COLO668 (cell line): ENCODE measurements at regions not wholly inside any gene's neighbourhood (a gene's known extent, or its start where the extent isn't known, plus 50 kb on each side); places are given as distances from the start of the nearest gene placed in this dataset.

Experiments
- DNase-seq: peaks from one replicate; lab custom pipeline; 2025; ENCODE audit not compliant: unreplicated experiment; lab: John Stamatoyannopoulos, UW

GRCh38 chr2:52961403-52961802 lies 806.2 kb upstream of the CHAC2 start:
- no peak for DNase-seq

DNA sequence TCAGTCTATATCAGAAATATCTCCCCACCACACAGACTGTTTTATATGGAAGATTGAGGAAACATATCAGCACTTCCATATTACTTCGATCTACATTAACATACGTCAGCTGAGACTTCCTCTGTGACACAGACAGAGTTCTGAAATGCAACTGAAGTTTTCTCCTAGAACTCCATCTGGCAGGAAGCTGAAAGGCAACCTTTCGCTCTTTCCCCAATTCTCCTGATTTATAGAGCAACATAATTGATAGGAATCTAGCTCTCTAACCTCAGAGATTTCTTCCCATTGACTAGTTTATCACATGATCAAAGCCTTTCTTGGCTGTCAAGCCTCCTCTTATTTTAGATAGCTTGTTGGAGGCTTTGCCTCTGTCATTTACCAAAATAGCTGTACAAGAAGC lies 806.7 kb upstream of the CHAC2 start:
- DNase-seq = no peak

DNA sequence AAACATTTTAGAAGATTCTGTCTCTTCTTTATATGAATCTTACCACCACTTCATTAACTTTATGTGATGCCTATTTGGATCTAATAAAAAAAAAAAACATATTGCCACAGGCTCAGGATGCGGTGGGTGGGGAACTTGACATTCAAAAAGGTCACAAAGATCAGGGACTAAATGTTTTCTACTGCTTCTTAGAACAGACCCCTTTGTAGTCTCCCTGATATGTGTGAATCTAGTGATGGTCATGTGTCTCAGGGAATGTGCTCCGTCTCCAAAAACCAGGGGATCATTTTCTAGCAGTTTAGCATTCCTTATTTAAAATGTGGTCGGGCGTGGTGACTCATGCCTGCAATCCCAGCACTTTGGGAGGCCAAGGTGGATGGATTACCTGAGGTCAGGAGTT lies 807.8 kb upstream of the CHAC2 start:
- no peak for DNase-seq

DNA sequence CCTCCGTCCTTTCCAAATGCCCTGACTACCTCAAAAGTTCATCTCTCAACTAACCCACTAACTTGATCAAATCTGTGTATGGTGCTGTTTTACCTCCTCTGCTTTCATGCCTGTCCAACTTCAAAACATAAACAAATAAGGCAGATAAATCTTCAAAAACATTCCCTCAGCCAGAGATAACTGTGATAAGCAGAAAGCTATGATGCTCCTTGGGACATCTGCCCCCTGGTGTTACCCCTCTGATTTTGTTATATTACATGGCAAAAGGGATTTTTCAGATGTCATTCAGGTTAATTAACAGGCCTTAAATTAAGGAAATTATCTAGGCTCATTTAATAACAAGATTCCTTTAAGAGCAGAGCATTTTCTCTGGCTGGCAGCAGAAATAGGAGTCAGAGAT lies 810.8 kb upstream of the CHAC2 start:
- no peak for DNase-seq

GRCh38 chr2:52956118-52956517 lies 811.5 kb upstream of the CHAC2 start:
- no peak for DNase-seq

GRCh38 chr2:52955079-52955478 lies 812.5 kb upstream of the CHAC2 start:
- DNase-seq = no peak

DNA sequence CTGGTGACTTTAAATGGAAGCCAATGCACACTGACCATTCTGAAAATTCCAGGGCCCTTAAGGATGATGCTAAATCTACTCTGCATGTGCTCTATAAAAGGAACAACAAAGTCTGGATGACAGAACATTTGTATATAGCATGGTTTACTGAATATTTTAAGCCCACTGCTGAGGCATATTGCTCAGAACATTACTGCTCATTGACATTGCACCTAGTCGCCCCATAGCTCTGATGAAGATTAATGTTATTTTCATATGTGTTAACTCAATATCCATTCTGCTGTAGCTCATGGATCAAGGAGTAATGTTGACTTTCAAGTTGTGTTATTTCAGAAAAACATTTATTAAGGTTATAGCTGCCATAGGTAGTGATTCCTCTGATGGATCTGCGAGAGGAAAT lies 827.5 kb upstream of the CHAC2 start:
- no peak for DNase-seq

DNA sequence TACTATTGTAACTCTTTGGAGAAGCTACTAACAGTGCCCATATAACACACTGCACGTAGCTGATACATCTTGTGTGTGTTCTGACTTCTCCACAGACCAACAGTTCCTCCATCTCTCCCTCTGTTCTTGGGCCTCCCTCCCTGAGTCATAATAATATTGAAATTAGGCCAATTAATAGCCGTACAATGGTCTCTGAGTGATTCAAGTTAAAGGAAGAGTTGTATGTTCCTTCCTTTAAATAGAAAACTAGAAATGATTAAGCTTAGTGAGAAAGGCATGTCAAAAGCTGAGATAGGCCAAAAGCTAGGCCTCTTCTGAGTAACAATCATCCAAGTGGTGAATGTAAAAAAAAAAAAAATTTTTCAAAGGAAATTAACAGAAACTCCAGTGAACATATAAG lies 828.4 kb upstream of the CHAC2 start:
- DNase-seq = no peak

GRCh38 chr2:52936029-52936428 lies 831.6 kb upstream of the CHAC2 start:
- no peak for DNase-seq

- DNase-seq = no peak
Measured at GRCh38 chr2:52934920-52935640, 832.5 kb upstream of the CHAC2 start.

GRCh38 chr2:52934323-52934898 lies 833.2 kb upstream of the CHAC2 start:
- DNase-seq = no peak

DNA sequence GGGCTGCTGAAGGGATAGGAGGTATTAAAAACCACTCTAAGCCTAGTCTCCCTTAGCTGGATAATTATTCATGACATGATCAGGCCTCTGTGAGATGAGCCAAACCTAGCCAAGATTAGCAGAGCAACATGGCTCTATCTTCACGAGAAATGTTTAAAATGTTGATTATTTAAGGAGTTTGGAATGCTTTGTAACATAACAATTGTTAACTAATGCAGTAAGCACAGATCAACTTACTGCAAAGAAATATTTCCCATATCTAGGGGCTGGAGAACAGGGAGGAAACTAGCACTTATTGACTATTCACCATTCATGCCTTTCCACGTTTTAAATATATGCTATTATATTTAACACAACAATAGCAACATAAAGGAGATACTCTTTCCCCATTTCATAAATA lies 833.7 kb upstream of the CHAC2 start:
- no peak for DNase-seq

DNA sequence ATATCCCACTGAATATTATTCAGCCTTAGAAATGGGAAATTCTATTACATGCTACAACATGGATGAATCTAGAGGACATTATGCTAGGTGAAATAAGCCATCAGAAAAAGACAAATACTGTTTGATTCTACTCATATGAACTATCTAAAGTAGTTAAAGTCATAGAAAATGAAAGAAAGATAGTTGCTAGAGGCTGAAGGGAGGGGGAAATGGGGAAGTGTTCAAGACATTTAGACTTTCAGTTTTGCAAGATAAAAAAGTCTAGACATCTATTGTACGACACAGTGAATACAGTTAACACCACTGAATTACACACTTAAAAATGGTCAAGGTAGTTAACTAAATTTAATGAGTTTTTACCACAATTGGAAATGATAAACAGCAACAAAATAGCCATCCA lies 835.9 kb upstream of the CHAC2 start:
- DNase-seq = no peak

DNA sequence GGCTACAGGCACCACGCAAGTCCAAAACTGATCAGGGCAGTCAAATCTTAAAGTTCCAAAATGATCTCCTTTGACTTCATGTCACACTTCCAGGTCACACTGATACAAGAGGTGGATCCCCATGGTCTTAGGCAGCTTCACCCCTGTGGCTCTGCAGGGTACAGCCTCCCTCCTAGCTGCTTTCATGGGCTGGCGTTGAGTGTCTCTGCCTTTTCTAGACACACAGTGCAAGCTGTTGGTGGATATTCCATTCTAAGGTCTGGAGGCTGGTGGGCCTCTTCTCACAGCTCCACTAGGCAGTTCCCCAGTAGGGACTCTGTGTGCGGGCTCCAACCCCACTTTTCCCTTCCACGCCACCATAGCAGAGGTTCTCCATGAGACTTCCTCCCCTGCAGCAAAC lies 838.2 kb upstream of the CHAC2 start:
- DNase-seq = no peak

DNA sequence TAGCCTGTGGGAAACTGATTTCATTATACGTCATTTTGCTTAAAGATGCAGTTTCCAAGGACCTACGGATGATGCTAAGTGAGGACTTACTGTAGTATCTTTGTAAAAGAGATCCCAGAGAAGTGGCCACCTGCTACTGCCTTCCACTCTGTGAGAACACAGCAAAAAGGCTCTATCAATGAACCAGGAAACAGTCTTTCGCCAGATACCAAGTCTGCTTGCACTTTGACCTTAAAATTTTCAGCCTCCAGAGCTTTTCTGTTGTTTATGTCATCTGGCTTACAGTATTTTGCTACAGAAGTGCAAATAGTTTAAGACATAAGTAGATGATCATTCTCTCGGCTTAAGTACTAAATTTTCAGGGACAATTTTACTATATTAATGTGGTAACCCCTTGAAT lies 847.9 kb upstream of the CHAC2 start:
- no peak for DNase-seq

DNA sequence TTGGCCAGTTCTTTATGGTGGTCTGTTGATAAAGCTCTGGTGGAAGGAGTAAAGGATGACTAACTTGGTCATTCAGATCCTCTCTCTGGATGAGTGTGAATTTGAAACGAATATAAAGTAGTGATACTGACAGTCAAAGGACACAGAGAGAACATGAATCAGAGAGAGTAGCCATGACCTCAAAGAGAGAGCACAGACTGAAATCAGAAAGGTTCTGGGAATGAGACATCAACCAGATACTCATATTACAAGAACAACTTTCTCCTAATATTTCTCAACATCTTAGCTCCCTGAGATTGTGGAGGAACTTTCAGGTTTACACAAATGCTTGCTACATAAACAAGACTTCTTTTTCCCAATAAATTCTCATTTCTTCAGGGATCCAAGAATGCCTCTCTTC lies 849.1 kb upstream of the CHAC2 start:
- DNase-seq = no peak

DNA sequence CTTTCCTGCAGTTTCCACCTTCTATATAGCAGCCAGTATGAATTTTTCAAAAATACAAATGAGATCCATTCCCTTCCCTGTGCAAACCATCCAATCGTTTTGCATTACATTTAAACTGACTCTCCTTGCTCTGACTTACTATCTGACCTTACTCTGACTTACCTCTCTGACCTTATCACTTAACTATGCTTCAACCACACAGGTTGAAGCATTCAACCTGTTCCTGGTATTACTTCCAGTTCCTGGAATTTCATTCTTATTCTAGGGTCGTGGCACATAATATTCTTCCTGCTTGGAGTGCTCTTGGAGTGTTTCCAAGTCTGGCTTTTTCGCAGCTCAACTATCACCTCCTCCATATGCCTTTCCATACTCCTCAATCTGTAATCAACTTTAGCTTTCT lies 850.6 kb upstream of the CHAC2 start:
- no peak for DNase-seq

- no peak for DNase-seq
Measured at GRCh38 chr2:52904355-52904891, 863.2 kb upstream of the CHAC2 start.

DNA sequence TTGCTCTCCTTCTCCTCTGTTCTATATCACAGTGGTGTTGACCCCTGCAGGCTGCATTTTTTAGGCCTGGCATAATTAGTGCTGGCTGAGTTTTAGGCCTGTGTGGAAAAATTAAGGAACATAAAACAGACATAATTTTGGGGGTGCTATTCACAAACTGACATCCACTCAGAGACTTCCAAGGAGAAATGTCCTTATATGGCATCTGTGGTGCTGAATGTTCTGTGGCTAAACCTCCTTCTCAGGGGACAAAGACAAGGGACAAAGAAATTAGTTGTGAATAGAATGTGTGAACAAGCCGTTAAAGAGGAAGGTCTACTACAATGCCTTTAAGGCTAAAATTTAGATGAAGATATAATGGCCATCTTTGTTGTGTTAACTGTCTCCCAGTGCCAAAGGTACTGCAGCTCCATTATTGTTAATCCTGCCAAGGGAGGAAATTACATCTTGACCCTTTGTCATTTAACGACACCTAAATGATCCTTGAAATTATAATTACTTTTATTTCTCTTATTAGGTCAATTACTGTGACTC lies 870.0 kb upstream of the CHAC2 start:
- DNase-seq = no peak

DNA sequence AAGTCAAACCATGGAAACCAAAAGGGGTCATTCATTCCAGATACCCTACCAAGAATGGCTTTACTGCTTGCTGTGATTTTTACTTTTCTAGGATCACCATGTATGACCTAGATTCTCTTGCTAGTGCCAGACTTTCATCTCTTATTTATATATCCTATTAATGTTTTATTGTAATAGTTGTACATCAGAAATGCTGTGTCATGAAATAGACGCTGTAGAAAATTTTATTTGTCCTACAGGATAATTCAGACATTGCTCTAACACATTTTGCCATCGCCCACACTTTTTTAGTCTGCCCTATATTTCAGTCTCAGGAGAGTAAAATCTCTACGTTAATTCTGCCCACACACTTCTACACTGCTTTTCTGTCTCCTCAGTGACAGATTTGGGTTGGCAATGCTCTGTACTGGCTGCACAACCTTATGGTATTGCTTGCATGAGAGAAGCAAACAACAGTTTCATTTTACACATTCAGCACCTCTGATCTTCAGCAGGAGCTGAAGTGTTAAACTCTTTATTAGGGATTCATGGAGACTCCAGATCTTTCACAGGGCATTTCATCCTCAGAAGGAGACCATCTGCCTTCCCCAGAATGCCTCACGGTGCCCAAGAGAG lies 871.8 kb upstream of the CHAC2 start:
- no peak for DNase-seq

GRCh38 chr2:52886556-52886955 lies 881.0 kb upstream of the CHAC2 start:
- no peak for DNase-seq

- no peak for DNase-seq
Measured at GRCh38 chr2:52884761-52885352, 882.7 kb upstream of the CHAC2 start.
